Pancreas (tissue), 10 donors: ENCODE measurements at regions not wholly inside any gene's neighbourhood (a gene's known extent, or its start where the extent isn't known, plus 50 kb on each side); places are given as distances from the start of the nearest gene placed in this dataset.

Source experiments
- ATAC-seq, 4 donors: fragments of 200-7000 bp; cut with Tn5 transposase; one replicate each; pipeline versions ENCODE4 v1.8.0 to v1.9.1; 2020; ENCODE audit warnings: mild to moderate bottlenecking in 4 of 4, moderate library complexity in 4 of 4
- DNase-seq, 6 donors: peaks; one replicate each; pipeline ENCODE4 v3.0.0-alpha.2; 2020
- FAIRE-seq: peaks from 2 replicates; lab custom pipeline; 2012; peaks lifted over from hg19 to GRCh38; lab: Jason Lieb, UNC
- H3K27ac ChIP-seq, 4 donors: fragments of 200-600 bp; sonication (generic); 1 replicate in 3 of 4; 2 replicates in 1 of 4; pipeline versions ENCODE4 v1.5.0 to v1.8.0; 2020
- H3K27me3 ChIP-seq, 4 donors: fragments of 200-600 bp; one replicate each; pipeline ENCODE4 v1.8.0; 2021
- H3K36me3 ChIP-seq, 3 donors: fragments of 200-600 bp; sonication (generic) in 1 of 3; one replicate each; pipeline versions ENCODE4 v1.5.0 to v1.8.0; 2020 to 2021
- H3K4me1 ChIP-seq, 3 donors: fragments of 200-600 bp; one replicate each; pipeline ENCODE4 v1.8.0; 2021
- H3K4me3 ChIP-seq, 4 donors: fragments of 200-600 bp; sonication (generic) in 2 of 4; one replicate each; pipeline versions ENCODE4 v1.5.0 to v1.8.0; 2020 to 2021
- H3K9me3 ChIP-seq, 4 donors: fragments of 200-600 bp; one replicate each; pipeline ENCODE4 v1.8.0; 2021
- WGBS, 2 donors: extraction: QIAGEN DNeasy Blood & Tissue Kit; methylation state at CpG; one replicate each; pipeline ENCODE4 v1.1.7; 2013; 5-methylcytosine and 5-hydroxymethylcytosine counted together
- intact Hi-C, 3 donors: fragments of 100-400 bp; cut with DNase I; formaldehyde crosslinking; loops; one replicate each; pipeline versions ENCODE4 v1.11.1 to v1.14.2; 2022
- TF ChIP-seq, protein P1 (sequence below), 4 donors: fragments of 200-600 bp; sonication (generic) in 3 of 4; IDR thresholded peaks; one replicate each; pipeline versions ENCODE4 v1.5.0 to v1.8.0; 2021; ENCODE audit warnings: antibody characterized with exemption in 4 of 4
- donor health status: healthy with polysubstance abuse.
- donor health status: DM: no; HTN: no; CAD: no; lungs with moderate emphysema.
- donor health status: DM: no; HTN: no; CAD: no.
- donor health status: control.
- donor health status: control.
- donor health status: Bipolar disorder and iron deficiency.
- donor health status: DM: yes; HTN: yes; CAD: no.
- donor health status: DM: no; HTN: no; CAD: no.
- donor health status: DM: no; HTN: no; CAD: no.
- donor health status: DM: yes; HTN: yes; CAD: no.

DNA sequence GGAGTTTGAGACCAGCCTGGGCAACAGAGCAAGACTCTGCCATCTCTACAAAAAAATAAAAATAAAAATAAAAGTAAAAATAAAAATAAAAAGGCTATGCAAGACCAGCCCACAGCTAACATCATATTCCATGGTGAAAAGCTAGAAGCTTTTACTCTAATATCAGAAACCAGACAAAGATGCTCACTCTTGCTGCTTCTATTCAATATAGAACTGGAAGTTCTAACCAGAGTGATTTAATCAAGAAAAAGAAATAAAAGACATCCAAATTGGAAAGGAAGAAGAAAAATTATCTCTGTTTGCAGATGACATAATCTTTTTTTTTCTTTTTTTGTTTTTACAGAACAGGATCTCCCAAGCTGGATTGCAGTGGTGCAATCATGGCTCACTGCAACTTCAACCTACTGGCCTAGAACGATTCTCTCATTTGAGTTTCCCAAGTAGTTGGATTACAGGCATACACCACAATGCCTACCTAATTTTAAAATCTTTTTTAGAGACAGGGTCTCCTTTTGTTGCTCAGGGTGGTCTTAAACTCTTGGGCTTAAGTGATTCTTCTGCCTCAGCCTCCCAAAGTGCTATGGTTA, 100.7 kb upstream of the JAG1 start:
- H3K4me1 ChIP-seq = no peaks in the 10 kb centered on the region
- no peak for FAIRE-seq
- WGBS, 2 donors = 31 to 90% methylated on average over 1 of the region's 1 CpG

DNA sequence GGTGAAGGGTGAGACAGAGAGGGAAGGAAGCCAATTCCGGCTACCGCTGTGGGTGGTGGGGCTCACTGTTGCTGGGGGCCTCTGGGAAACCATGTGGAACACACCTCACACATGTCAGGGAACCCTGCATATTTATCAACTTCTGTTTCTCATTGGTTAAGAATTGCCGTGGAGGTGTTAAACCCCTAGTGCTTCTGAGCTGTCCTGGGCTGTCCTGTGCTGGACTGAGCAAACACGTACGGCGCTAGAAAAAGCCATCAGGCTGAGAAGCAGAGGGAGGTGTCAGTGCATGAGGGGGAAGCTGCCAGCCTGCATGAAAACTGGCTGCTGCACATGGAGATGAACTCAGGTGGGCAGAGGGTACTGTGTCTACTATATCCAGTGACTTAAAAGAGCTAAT, 103.9 kb upstream of the JAG1 start:
- WGBS, 2 donors = 84 to 86% methylated on average over 6 of the region's 6 CpGs
- no peak for DNase-seq
- no peaks in the 10 kb centered on the region for H3K36me3 ChIP-seq

More for the DNA sequence above, 100.7 kb upstream of the JAG1 start:
- H3K36me3 ChIP-seq = no peaks in the 10 kb centered on the region
- DNase-seq (no peak), ATAC-seq (no peak)
- TF ChIP-seq, protein P1, sequence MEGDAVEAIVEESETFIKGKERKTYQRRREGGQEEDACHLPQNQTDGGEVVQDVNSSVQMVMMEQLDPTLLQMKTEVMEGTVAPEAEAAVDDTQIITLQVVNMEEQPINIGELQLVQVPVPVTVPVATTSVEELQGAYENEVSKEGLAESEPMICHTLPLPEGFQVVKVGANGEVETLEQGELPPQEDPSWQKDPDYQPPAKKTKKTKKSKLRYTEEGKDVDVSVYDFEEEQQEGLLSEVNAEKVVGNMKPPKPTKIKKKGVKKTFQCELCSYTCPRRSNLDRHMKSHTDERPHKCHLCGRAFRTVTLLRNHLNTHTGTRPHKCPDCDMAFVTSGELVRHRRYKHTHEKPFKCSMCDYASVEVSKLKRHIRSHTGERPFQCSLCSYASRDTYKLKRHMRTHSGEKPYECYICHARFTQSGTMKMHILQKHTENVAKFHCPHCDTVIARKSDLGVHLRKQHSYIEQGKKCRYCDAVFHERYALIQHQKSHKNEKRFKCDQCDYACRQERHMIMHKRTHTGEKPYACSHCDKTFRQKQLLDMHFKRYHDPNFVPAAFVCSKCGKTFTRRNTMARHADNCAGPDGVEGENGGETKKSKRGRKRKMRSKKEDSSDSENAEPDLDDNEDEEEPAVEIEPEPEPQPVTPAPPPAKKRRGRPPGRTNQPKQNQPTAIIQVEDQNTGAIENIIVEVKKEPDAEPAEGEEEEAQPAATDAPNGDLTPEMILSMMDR (IDR thresholded peaks at IDR 0.05) = no peak
- intact Hi-C loops = no loop called here
- H3K27ac ChIP-seq = no peak overlapping the region
- H3K27me3 ChIP-seq = no peaks in the 10 kb centered on the region
- H3K4me3 ChIP-seq = no peak overlapping the region
- no peaks in the 10 kb centered on the region for H3K9me3 ChIP-seq

DNA sequence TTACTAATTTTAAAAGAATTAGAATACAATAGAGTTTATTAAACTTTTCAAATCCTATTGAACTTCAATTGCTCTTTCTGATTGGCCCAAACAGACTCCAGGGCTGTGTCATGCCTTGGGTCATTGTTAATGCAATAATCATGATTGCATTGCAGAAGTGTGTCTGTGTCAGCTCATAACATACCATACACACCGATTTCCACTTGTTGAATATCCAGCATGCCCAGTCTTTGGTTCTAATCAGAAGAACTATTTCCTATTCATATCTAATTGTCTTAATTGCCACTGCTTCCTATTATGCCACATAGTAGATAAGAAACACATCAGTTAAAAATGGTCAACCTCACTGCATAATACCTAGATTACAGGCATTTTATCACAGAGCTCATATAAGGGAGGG, 106.1 kb upstream of the JAG1 start:
- FAIRE-seq (no peak), ATAC-seq (no peak), DNase-seq (no peak)
- intact Hi-C loops = no loop called here
- H3K27me3 ChIP-seq = no peaks in the 10 kb centered on the region
- TF ChIP-seq, protein P1 (IDR thresholded peaks at IDR 0.05) = no peak
- WGBS, 2 donors = 55 to 62% methylated on average over 1 of the region's 1 CpG
- no peaks in the 10 kb centered on the region for H3K36me3 ChIP-seq
- no peak overlapping the region for H3K27ac ChIP-seq
- no peak overlapping the region for H3K4me3 ChIP-seq
- H3K9me3 ChIP-seq = no peaks in the 10 kb centered on the region
- H3K4me1 ChIP-seq = peaks cover 0 to 18% (median 17%) of the 10 kb centered on the region in 3 donors

More for the DNA sequence above, 103.9 kb upstream of the JAG1 start:
- Histone ChIP-seq H3K27ac (no peak overlapping the region), H3K4me1 (no peaks in the 10 kb centered on the region), H3K4me3 (no peak overlapping the region), H3K9me3 (no peaks in the 10 kb centered on the region), H3K27me3 (no peaks in the 10 kb centered on the region)
- intact Hi-C loops = no loop called here
- FAIRE-seq = no peak
- TF ChIP-seq, protein P1 (IDR thresholded peaks at IDR 0.05) = no peak
- ATAC-seq = peak in 1 of 4 donors; percentile 22

DNA sequence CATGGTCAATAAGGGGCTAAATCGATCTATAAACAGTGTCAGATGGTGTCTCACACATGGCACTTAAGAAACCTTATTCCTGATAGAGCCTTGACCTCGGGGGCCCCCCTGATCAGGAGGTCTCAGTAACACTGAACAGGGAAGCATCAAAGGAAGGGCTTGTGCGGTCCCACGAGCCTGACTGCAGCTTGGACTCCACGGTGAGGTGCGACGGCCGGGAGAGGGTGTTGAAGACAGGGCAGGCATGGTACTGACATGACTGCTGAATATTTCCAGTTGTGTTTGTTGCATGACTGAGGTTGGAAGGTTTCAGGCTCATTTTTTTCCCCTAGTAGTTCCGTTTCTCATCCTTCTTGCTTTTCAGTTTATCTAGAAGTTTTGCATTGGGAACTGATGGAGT, 107.1 kb upstream of the JAG1 start:
- Histone ChIP-seq H3K36me3 (no peaks in the 10 kb centered on the region), H3K4me3 (no peak overlapping the region), H3K27ac (no peak overlapping the region), H3K4me1 (peaks cover 9 to 25% (median 21%) of the 10 kb centered on the region in 3 donors), H3K9me3 (no peaks in the 10 kb centered on the region), H3K27me3 (no peaks in the 10 kb centered on the region)
- 79 to 84% methylated on average over 9 of the region's 9 CpGs for WGBS, 2 donors
- DNase-seq (no peak), FAIRE-seq (no peak), ATAC-seq (no peak)
- intact Hi-C loops = no loop called here
- TF ChIP-seq, protein P1 (IDR thresholded peaks at IDR 0.05) = no peak

DNA sequence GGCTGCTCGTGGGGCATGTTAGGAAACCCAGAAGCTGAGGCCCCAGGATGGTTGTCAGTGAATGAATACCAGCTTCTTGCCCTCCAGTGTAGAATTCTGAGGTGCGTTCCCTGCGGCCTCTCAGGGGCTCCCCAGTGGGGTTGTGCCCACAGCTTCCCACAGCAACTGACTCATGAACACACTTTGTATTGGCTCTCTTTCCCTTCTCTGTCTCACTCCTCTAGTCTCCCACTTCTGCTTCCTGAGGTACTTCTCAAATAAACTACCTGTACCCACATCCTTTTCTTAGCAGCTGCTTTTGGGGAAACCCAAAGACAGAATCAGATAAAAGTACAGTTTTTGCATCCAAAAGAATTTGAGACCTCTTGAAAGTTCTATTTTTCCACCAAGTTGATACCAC, 107.7 kb upstream of the JAG1 start:
- intact Hi-C loops = no loop called here
- H3K27me3 ChIP-seq = no peaks in the 10 kb centered on the region
- ATAC-seq (no peak), FAIRE-seq (no peak), DNase-seq (no peak)
- peaks cover 12 to 25% (median 21%) of the 10 kb centered on the region in 3 donors for H3K4me1 ChIP-seq
- no peak overlapping the region for H3K27ac ChIP-seq
- no peaks in the 10 kb centered on the region for H3K36me3 ChIP-seq
- 90 to 94% methylated on average over 3 of the region's 3 CpGs for WGBS, 2 donors
- no peaks in the 10 kb centered on the region for H3K9me3 ChIP-seq
- TF ChIP-seq, protein P1 (IDR thresholded peaks at IDR 0.05) = no peak
- no peak overlapping the region for H3K4me3 ChIP-seq
